ENCODE measurements at regions not wholly inside any gene's neighbourhood (a gene's known extent, or its start where the extent isn't known, plus 50 kb on each side); places are given as distances from the start of the nearest gene placed in this dataset.

- no peak overlapping the region for H3K4me2 ChIP-seq (ENCODE audit: insufficient read depth, low read length)
- ChIA-PET CTCF (interaction anchor here (1.0 kb wide), 1 partner anchor 19 kb away, joined by 4 read pairs; no protein-coding TSS in a partner anchor), POLR2A (no interaction called here)
- dilution Hi-C loops (cut with MboI; ENCODE audit: extremely low pct_ligation_motif_present, low sequenced_read_pairs) (no loop called here), intact Hi-C loops (cut with micrococcal nuclease) (no loop called here)
- DNase-seq (ENCODE audit: low read depth, low spot score) = no peak
- TF ChIP-seq EZH2 (IDR thresholded peaks at IDR 0.05; ENCODE audit: borderline replicate concordance, low read depth, low read length, severe bottlenecking) (no peak), MAX (IDR thresholded peaks at IDR 0.05; ENCODE audit: insufficient read depth, insufficient read length) (no peak), MYC (IDR thresholded peaks at IDR 0.05; ENCODE audit: low read depth, low read length) (no peak), GATA2 (IDR thresholded peaks at IDR 0.05; ENCODE audit: insufficient read depth, insufficient read length, low read depth, low read length) (no peak)
- no peaks in the 10 kb centered on the region for H3K9me3 ChIP-seq (replicated peaks; ENCODE audit: control insufficient read depth, insufficient read depth, low read length)
- H3K4me3 ChIP-seq (replicated peaks in 1 of 3; ENCODE audit: insufficient read depth in 1 of 3, low read depth in 1 of 3, low read length in 3 of 3) = no peak overlapping the region
- BruUV-seq (replicated peaks) = no TSS peak
- H3K27me3 ChIP-seq (ENCODE audit: control insufficient read depth in 2 of 2, insufficient read depth in 2 of 2, low read length in 2 of 2) = no peaks in the 10 kb centered on the region
- no peaks in the 10 kb centered on the region for H3K36me3 ChIP-seq (ENCODE audit: control insufficient read depth in 2 of 2, extremely low read depth in 1 of 2, insufficient read depth in 2 of 2, low read length in 2 of 2)
- no peak overlapping the region for H2AFZ ChIP-seq (ENCODE audit: low read depth, low read length)
- H3K27ac ChIP-seq (ENCODE audit: insufficient read depth, low read depth, low read length) = no peak overlapping the region
- H4K20me1 ChIP-seq (replicated peaks; ENCODE audit: control insufficient read depth, extremely low read depth, insufficient read depth, low read length) = no peaks in the 10 kb centered on the region
- H3K4me1 ChIP-seq (ENCODE audit: control insufficient read depth, extremely low read depth, insufficient read depth, low read length) = peaks cover 26% of the 10 kb centered on the region
- no peaks in the 10 kb centered on the region for H3K79me2 ChIP-seq (ENCODE audit: control insufficient read depth, insufficient read depth, low read length)
- no peak for FAIRE-seq
- H3K9me1 ChIP-seq (replicated peaks; ENCODE audit: control insufficient read depth, extremely low read depth, insufficient read depth, low read length) = peaks cover 2% of the 10 kb centered on the region
- H3K9ac ChIP-seq (replicated peaks; ENCODE audit: extremely low read depth, insufficient read depth, low read length) = no peak overlapping the region
These were observed 59.9 kb upstream of the TENT5A start for GRCh38 chr6:81812401-81812800.

- Histone ChIP-seq H3K36me3 (ENCODE audit: control insufficient read depth in 2 of 2, extremely low read depth in 1 of 2, insufficient read depth in 2 of 2, low read length in 2 of 2) (no peaks in the 10 kb centered on the region), H2AFZ (ENCODE audit: low read depth, low read length) (peak overlapping the region; percentile 38), H4K20me1 (replicated peaks; ENCODE audit: control insufficient read depth, extremely low read depth, insufficient read depth, low read length) (no peaks in the 10 kb centered on the region), H3K4me3 (replicated peaks in 1 of 3; ENCODE audit: insufficient read depth in 1 of 3, low read depth in 1 of 3, low read length in 3 of 3) (peak overlapping the region in 2 of 3 experiments; percentile 10 to 40), H3K9me1 (replicated peaks; ENCODE audit: control insufficient read depth, extremely low read depth, insufficient read depth, low read length) (peaks cover 2% of the 10 kb centered on the region), H3K79me2 (ENCODE audit: control insufficient read depth, insufficient read depth, low read length) (no peaks in the 10 kb centered on the region), H3K4me2 (ENCODE audit: insufficient read depth, low read length) (peak overlapping the region; percentile 96), H3K27me3 (ENCODE audit: control insufficient read depth in 2 of 2, insufficient read depth in 2 of 2, low read length in 2 of 2) (no peaks in the 10 kb centered on the region), H3K9me3 (replicated peaks; ENCODE audit: control insufficient read depth, insufficient read depth, low read length) (no peaks in the 10 kb centered on the region), H3K4me1 (ENCODE audit: control insufficient read depth, extremely low read depth, insufficient read depth, low read length) (peaks cover 27% of the 10 kb centered on the region), H3K27ac (ENCODE audit: insufficient read depth, low read depth, low read length) (peak overlapping the region; percentile 78), H3K9ac (replicated peaks; ENCODE audit: extremely low read depth, insufficient read depth, low read length) (peak overlapping the region; percentile 74)
- POLR2A ChIA-PET = no interaction called here
- TF ChIP-seq MYC (IDR thresholded peaks at IDR 0.05; ENCODE audit: low read depth, low read length) = no peak
- no peak for TF ChIP-seq CTCF (IDR thresholded peaks at IDR 0.05; ENCODE audit: extremely low read depth in 1 of 2, insufficient read depth in 1 of 2, low read depth in 1 of 2, low read length in 2 of 2)
- TF ChIP-seq MAX (IDR thresholded peaks at IDR 0.05; ENCODE audit: insufficient read depth, insufficient read length) = no peak
- peak; percentile 37 for TF ChIP-seq POLR2A (IDR thresholded peaks at IDR 0.05; ENCODE audit: low read depth, low read length)
- TF ChIP-seq JUN (IDR thresholded peaks at IDR 0.05; ENCODE audit: borderline replicate concordance, insufficient read depth, insufficient read length, low read depth) = peak; percentile 46
- TF ChIP-seq EZH2 (IDR thresholded peaks at IDR 0.05; ENCODE audit: borderline replicate concordance, low read depth, low read length, severe bottlenecking) = no peak
- TF ChIP-seq GATA2 (IDR thresholded peaks at IDR 0.05; ENCODE audit: insufficient read depth, insufficient read length, low read depth, low read length) = peak; percentile 76
- no peak for TF ChIP-seq FOS (IDR thresholded peaks at IDR 0.05; ENCODE audit: borderline replicate concordance, insufficient read depth, low read length)
- peak; percentile 69 for TF ChIP-seq POLR2AphosphoS5 (IDR thresholded peaks at IDR 0.05; ENCODE audit: insufficient read depth, low read depth, low read length)
- intact Hi-C loops (cut with micrococcal nuclease) = loop anchor here (1.0 to 2.0 kb wide), 5 partner anchors 42 to 196 kb away; no protein-coding TSS in a partner anchor
- dilution Hi-C loops (cut with MboI; ENCODE audit: extremely low pct_ligation_motif_present, low sequenced_read_pairs) = no loop called here
- CTCF ChIA-PET = interaction anchor here (0.8 to 1.0 kb wide), 2 partner anchors 22 to 32 kb away, joined by 3 to 4 read pairs; no protein-coding TSS in a partner anchor
- DNase-seq (ENCODE audit: low read depth, low spot score) = peak; percentile 93
- BruUV-seq (replicated peaks) = no TSS peak
- peak; percentile 78 for FAIRE-seq
These were observed 56.5 kb upstream of the TENT5A start for GRCh38 chr6:81808851-81809570.

Data from endothelial cell of umbilical vein (primary cell).